ENCODE measurements at regions not wholly inside any gene's neighbourhood (a gene's known extent, or its start where the extent isn't known, plus 50 kb on each side); places are given as distances from the start of the nearest gene placed in this dataset.
"Not testable (repeated sequence)": the region's sequence is repeated elsewhere in the genome, so short reads cannot be mapped to it uniquely, and the experiment has no call there.

- no peaks in the 10 kb centered on the region for H3K36me3 Mint-ChIP-seq
Observed at GRCh38 chr15:96435022-96435421, 104.5 kb downstream of the NR2F2 start.

GRCh38 chr15:96435841-96436240 lies 105.3 kb downstream of the NR2F2 start:
- H3K27ac Mint-ChIP-seq: no peak overlapping the region
- H3K9me3 Mint-ChIP-seq: no peaks in the 10 kb centered on the region
- H3K36me3 Mint-ChIP-seq: no peaks in the 10 kb centered on the region
- no peak for DNase-seq (ENCODE audit: low spot score in 2 of 2)
- ATAC-seq: no peak

More at GRCh38 chr15:96435022-96435421, 104.5 kb downstream of the NR2F2 start:
- no peak overlapping the region for H3K27ac Mint-ChIP-seq
- ATAC-seq (no peak), DNase-seq (ENCODE audit: low spot score in 2 of 2) (no peak)
- no peaks in the 10 kb centered on the region for H3K9me3 Mint-ChIP-seq

- Mint-ChIP-seq H3K9me3 (peaks cover 5 to 9% of the 10 kb centered on the region in 2 donors), H3K27ac (no peak overlapping the region), H3K36me3 (peaks cover 0 to 6% of the 10 kb centered on the region in 2 donors)
- no peak for ATAC-seq
- DNase-seq (ENCODE audit: low spot score in 2 of 2): no peak
Observed at GRCh38 chr15:96440978-96441377, 110.5 kb downstream of the NR2F2 start.

- no peak for ATAC-seq
- H3K9me3 Mint-ChIP-seq: peaks cover 5 to 9% of the 10 kb centered on the region in 2 donors
- peaks cover 0 to 9% of the 10 kb centered on the region in 2 donors for H3K36me3 Mint-ChIP-seq
Observed at GRCh38 chr15:96442076-96442475, 111.6 kb downstream of the NR2F2 start.

GRCh38 chr15:96444865-96445264 lies 114.4 kb downstream of the NR2F2 start:
- no peak for DNase-seq (ENCODE audit: low spot score in 2 of 2)
- Mint-ChIP-seq H3K36me3 (peaks cover 0 to 10% of the 10 kb centered on the region in 2 donors), H3K27ac (no peak overlapping the region), H3K9me3 (peaks cover 5 to 9% of the 10 kb centered on the region in 2 donors)
- no peak for ATAC-seq

More at GRCh38 chr15:96442076-96442475, 111.6 kb downstream of the NR2F2 start:
- no peak overlapping the region for H3K27ac Mint-ChIP-seq
- DNase-seq (ENCODE audit: low spot score in 2 of 2): no peak

- Mint-ChIP-seq H3K9me3 (no peaks in the 10 kb centered on the region), H3K27ac (no peak overlapping the region), H3K36me3 (peaks cover 0 to 5% of the 10 kb centered on the region in 2 donors)
- no peak for DNase-seq (ENCODE audit: low spot score in 2 of 2)
- no peak for ATAC-seq
Observed at GRCh38 chr15:96448923-96449322, 118.4 kb downstream of the NR2F2 start.

GRCh38 chr15:96457841-96458240 lies 127.3 kb downstream of the NR2F2 start:
- no peaks in the 10 kb centered on the region for H3K36me3 Mint-ChIP-seq
- peaks cover 0 to 6% of the 10 kb centered on the region in 2 donors for H3K9me3 Mint-ChIP-seq
- DNase-seq (ENCODE audit: low spot score in 2 of 2): no peak
- H3K27ac Mint-ChIP-seq: no peak overlapping the region
- ATAC-seq: no peak

GRCh38 chr15:96460106-96460505 lies 129.6 kb downstream of the NR2F2 start:
- DNase-seq (ENCODE audit: low spot score in 2 of 2) (no peak), ATAC-seq (no peak)
- no peak overlapping the region for H3K27ac Mint-ChIP-seq
- H3K9me3 Mint-ChIP-seq: peaks cover 0 to 6% of the 10 kb centered on the region in 2 donors
- no peaks in the 10 kb centered on the region for H3K36me3 Mint-ChIP-seq

- Mint-ChIP-seq H3K9me3 (peaks cover 0 to 5% of the 10 kb centered on the region in 2 donors), H3K36me3 (no peaks in the 10 kb centered on the region), H3K27ac (no peak overlapping the region)
- no peak for ATAC-seq
- no peak for DNase-seq (ENCODE audit: low spot score in 2 of 2)
Observed at GRCh38 chr15:96462768-96463750, 132.6 kb downstream of the NR2F2 start.

GRCh38 chr15:96466389-96466947 lies 136.0 kb downstream of the NR2F2 start:
- Mint-ChIP-seq H3K36me3 (no peaks in the 10 kb centered on the region), H3K27ac (no peak overlapping the region), H3K9me3 (peaks cover 0 to 5% of the 10 kb centered on the region in 2 donors)
- no peak for ATAC-seq
- no peak for DNase-seq (ENCODE audit: low spot score in 2 of 2)

GRCh38 chr15:96468036-96468435 lies 137.5 kb downstream of the NR2F2 start:
- DNase-seq (ENCODE audit: low spot score in 2 of 2) (no peak), ATAC-seq (no peak)
- Mint-ChIP-seq H3K27ac (no peak overlapping the region), H3K9me3 (peaks cover 0 to 7% of the 10 kb centered on the region in 2 donors), H3K36me3 (no peaks in the 10 kb centered on the region)

- ATAC-seq: no peak
- peaks cover 0 to 12% of the 10 kb centered on the region in 2 donors for H3K9me3 Mint-ChIP-seq
- DNase-seq (ENCODE audit: low spot score in 2 of 2): no peak
- no peaks in the 10 kb centered on the region for H3K36me3 Mint-ChIP-seq
- no peak overlapping the region for H3K27ac Mint-ChIP-seq
Observed at GRCh38 chr15:96470681-96471310, 140.3 kb downstream of the NR2F2 start.

GRCh38 chr15:96472681-96473080 lies 142.2 kb downstream of the NR2F2 start:
- DNase-seq (ENCODE audit: low spot score in 2 of 2) (no peak), ATAC-seq (no peak)
- no peak overlapping the region for H3K27ac Mint-ChIP-seq
- no peaks in the 10 kb centered on the region for H3K36me3 Mint-ChIP-seq
- peaks cover 4 to 12% of the 10 kb centered on the region in 2 donors for H3K9me3 Mint-ChIP-seq

GRCh38 chr15:96473556-96473955 lies 143.1 kb downstream of the NR2F2 start:
- Mint-ChIP-seq H3K27ac (no peak overlapping the region), H3K36me3 (no peaks in the 10 kb centered on the region), H3K9me3 (peaks cover 4 to 8% of the 10 kb centered on the region in 2 donors)
- DNase-seq (ENCODE audit: low spot score in 2 of 2) (no peak), ATAC-seq (no peak)

GRCh38 chr15:96474231-96474664 lies 143.7 kb downstream of the NR2F2 start:
- ATAC-seq: no peak
- peaks cover 4 to 9% of the 10 kb centered on the region in 2 donors for H3K9me3 Mint-ChIP-seq
- H3K27ac Mint-ChIP-seq: no peak overlapping the region
- no peak for DNase-seq (ENCODE audit: low spot score in 2 of 2)
- no peaks in the 10 kb centered on the region for H3K36me3 Mint-ChIP-seq

GRCh38 chr15:96477227-96477626 lies 146.7 kb downstream of the NR2F2 start:
- ATAC-seq (no peak), DNase-seq (ENCODE audit: low spot score in 2 of 2) (no peak)
- Mint-ChIP-seq H3K36me3 (no peaks in the 10 kb centered on the region), H3K27ac (no peak overlapping the region), H3K9me3 (peaks cover 4 to 11% of the 10 kb centered on the region in 2 donors)

GRCh38 chr15:96484412-96484811 lies 153.9 kb downstream of the NR2F2 start:
- H3K27ac Mint-ChIP-seq; DNase-seq (ENCODE audit: low spot score in 2 of 2); H3K36me3 Mint-ChIP-seq; H3K9me3 Mint-ChIP-seq; ATAC-seq: not testable (repeated sequence)
